ENCODE measurements at regions not wholly inside any gene's neighbourhood (a gene's known extent, or its start where the extent isn't known, plus 50 kb on each side); places are given as distances from the start of the nearest gene placed in this dataset.

DNA sequence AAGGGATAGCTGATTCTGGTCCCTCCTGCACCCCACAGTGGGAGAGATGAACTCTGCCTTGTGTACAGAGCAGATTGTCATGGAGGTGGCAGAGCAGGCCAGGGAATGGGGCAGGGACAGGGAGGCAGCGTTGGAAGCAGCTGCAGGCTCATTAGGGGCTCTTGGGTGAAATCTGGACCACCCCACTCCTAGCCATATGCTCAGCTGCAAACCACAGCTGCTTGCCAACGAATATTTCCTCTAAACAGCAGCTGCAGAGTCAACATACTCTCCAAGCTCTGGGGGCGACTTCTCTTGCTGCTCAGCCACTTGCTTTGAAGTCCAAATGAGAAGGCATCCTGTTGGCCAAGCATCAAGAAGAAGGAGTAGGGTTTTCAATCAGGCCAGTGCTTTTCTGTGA is 302.3 kb upstream of the AUTS2 start:
- no peak for DNase-seq (ENCODE audit: low spot score)
- CTCF ChIA-PET: no interaction called here
- no TSS peak for BruUV-seq (replicated peaks)

GRCh38 chr7:69301253-69301652 is 297.0 kb upstream of the AUTS2 start:
- Histone ChIP-seq H3K36me3 (ENCODE audit: insufficient read depth, low read length, poor library complexity, severe bottlenecking) (no peaks in the 10 kb centered on the region), H3K4me3 (ENCODE audit: low read depth, low read length, poor library complexity, severe bottlenecking) (no peak overlapping the region), H3K27me3 (replicated peaks; ENCODE audit: insufficient read depth, low read depth, low read length, poor library complexity) (no peaks in the 10 kb centered on the region), H3K4me1 (ENCODE audit: insufficient read depth, low read length, poor library complexity, severe bottlenecking) (no peaks in the 10 kb centered on the region), H3K27ac (ENCODE audit: low read depth, low read length, poor library complexity, severe bottlenecking) (no peak overlapping the region), H3K9me3 (ENCODE audit: low read depth, low read length, poor library complexity, severe bottlenecking) (no peaks in the 10 kb centered on the region)
- intact Hi-C loops (cut with micrococcal nuclease; ENCODE audit: unreplicated experiment): no loop called here
- BruUV-seq (replicated peaks): no TSS peak
- TF ChIP-seq, protein P1, sequence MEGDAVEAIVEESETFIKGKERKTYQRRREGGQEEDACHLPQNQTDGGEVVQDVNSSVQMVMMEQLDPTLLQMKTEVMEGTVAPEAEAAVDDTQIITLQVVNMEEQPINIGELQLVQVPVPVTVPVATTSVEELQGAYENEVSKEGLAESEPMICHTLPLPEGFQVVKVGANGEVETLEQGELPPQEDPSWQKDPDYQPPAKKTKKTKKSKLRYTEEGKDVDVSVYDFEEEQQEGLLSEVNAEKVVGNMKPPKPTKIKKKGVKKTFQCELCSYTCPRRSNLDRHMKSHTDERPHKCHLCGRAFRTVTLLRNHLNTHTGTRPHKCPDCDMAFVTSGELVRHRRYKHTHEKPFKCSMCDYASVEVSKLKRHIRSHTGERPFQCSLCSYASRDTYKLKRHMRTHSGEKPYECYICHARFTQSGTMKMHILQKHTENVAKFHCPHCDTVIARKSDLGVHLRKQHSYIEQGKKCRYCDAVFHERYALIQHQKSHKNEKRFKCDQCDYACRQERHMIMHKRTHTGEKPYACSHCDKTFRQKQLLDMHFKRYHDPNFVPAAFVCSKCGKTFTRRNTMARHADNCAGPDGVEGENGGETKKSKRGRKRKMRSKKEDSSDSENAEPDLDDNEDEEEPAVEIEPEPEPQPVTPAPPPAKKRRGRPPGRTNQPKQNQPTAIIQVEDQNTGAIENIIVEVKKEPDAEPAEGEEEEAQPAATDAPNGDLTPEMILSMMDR (conservative IDR thresholded peaks at IDR 0.05; ENCODE audit: low read depth, low read length): no peak
- no peak for TF ChIP-seq EZH2 (IDR thresholded peaks at IDR 0.05; ENCODE audit: borderline replicate concordance, low read depth, low read length, poor library complexity, severe bottlenecking)
- DNase-seq (ENCODE audit: low spot score): no peak
- ChIA-PET CTCF (no interaction called here), POLR2A (ENCODE audit: low non-redundant PET) (no interaction called here)

More for the DNA sequence above, 302.3 kb upstream of the AUTS2 start:
- Histone ChIP-seq H3K27ac (ENCODE audit: low read depth, low read length, poor library complexity, severe bottlenecking) (no peak overlapping the region), H3K9me3 (ENCODE audit: low read depth, low read length, poor library complexity, severe bottlenecking) (no peaks in the 10 kb centered on the region), H3K36me3 (ENCODE audit: insufficient read depth, low read length, poor library complexity, severe bottlenecking) (no peaks in the 10 kb centered on the region), H3K4me1 (ENCODE audit: insufficient read depth, low read length, poor library complexity, severe bottlenecking) (no peaks in the 10 kb centered on the region), H3K4me3 (ENCODE audit: low read depth, low read length, poor library complexity, severe bottlenecking) (no peak overlapping the region), H3K27me3 (replicated peaks; ENCODE audit: insufficient read depth, low read depth, low read length, poor library complexity) (no peaks in the 10 kb centered on the region)
- TF ChIP-seq, protein P1 (conservative IDR thresholded peaks at IDR 0.05; ENCODE audit: low read depth, low read length): no peak
- no peak for TF ChIP-seq EZH2 (IDR thresholded peaks at IDR 0.05; ENCODE audit: borderline replicate concordance, low read depth, low read length, poor library complexity, severe bottlenecking)
- POLR2A ChIA-PET (ENCODE audit: low non-redundant PET): no interaction called here
- intact Hi-C loops (cut with micrococcal nuclease; ENCODE audit: unreplicated experiment): no loop called here

- POLR2A ChIA-PET (ENCODE audit: low non-redundant PET): no interaction called here
- Histone ChIP-seq H3K27me3 (replicated peaks; ENCODE audit: insufficient read depth, low read depth, low read length, poor library complexity) (no peaks in the 10 kb centered on the region), H3K4me1 (ENCODE audit: insufficient read depth, low read length, poor library complexity, severe bottlenecking) (no peaks in the 10 kb centered on the region), H3K9me3 (ENCODE audit: low read depth, low read length, poor library complexity, severe bottlenecking) (no peaks in the 10 kb centered on the region), H3K36me3 (ENCODE audit: insufficient read depth, low read length, poor library complexity, severe bottlenecking) (no peaks in the 10 kb centered on the region), H3K4me3 (ENCODE audit: low read depth, low read length, poor library complexity, severe bottlenecking) (no peak overlapping the region), H3K27ac (ENCODE audit: low read depth, low read length, poor library complexity, severe bottlenecking) (no peak overlapping the region)
- CTCF ChIA-PET: no interaction called here
- TF ChIP-seq EZH2 (IDR thresholded peaks at IDR 0.05; ENCODE audit: borderline replicate concordance, low read depth, low read length, poor library complexity, severe bottlenecking): no peak
- TF ChIP-seq, protein P1 (conservative IDR thresholded peaks at IDR 0.05; ENCODE audit: low read depth, low read length): no peak
- intact Hi-C loops (cut with micrococcal nuclease; ENCODE audit: unreplicated experiment): no loop called here
- no peak for DNase-seq (ENCODE audit: low spot score)
- BruUV-seq (replicated peaks): no TSS peak
Measured at GRCh38 chr7:69309601-69310000, 288.7 kb upstream of the AUTS2 start.

Data from A673 (cell line).